ENCODE measurements at regions not wholly inside any gene's neighbourhood (a gene's known extent, or its start where the extent isn't known, plus 50 kb on each side); places are given as distances from the start of the nearest gene placed in this dataset.

DNA sequence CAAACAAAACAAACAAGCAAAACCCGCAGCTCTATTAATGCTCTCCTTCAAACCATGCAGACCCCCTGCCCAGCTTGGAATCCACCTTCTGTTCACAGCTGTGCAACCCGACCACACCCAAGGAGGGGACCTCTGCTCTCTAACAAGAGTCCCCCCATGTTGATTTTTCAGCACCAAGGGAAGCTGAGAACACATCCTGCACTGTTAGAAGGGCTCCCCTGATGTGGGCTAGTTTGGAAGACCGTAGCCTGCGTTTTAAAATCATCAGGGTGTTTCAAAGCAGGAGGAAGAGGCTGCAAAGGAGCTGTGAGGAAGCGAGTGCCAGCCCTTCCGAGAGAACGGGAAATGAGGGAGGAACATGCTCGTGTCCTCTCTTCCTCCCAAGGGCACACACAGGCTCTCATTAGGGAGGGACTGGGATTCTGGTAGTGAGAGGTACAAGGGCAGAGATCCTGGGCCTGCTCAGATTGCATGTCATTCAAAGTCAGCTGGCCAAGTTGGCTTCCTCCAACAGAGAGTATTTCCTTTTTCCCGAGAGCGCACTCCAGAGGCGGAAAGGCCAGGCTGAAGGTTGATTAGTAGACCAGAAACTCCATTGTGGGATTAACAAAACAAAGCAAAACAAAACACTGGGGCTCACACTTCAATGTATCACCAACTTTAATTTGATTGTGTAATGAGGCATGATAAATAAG is 185.9 kb downstream of the SEMA6A start:
- ChIA-PET POLR2A (ENCODE audit: partially characterized antibody) (interaction anchor here (1.0 kb wide), 1 partner anchor 14 kb away, joined by 3 read pairs; no protein-coding TSS in a partner anchor), CTCF (ENCODE audit: partially characterized antibody) (interaction anchor here (1.4 kb wide), 1 partner anchor 9 kb away, joined by 3 read pairs; no protein-coding TSS in a partner anchor)
- no peak overlapping the region for H2BK120ac ChIP-seq (replicated peaks; ENCODE audit: low read depth, low read length)
- no peak overlapping the region for H2BK20ac ChIP-seq (ENCODE audit: low read length)
- H2AFZ ChIP-seq (ENCODE audit: low read length): no peak overlapping the region
- H3K4ac ChIP-seq (replicated peaks; ENCODE audit: insufficient read length, low read depth, low read length): no peak overlapping the region
- WGBS, 2 experiments (ENCODE audit: extremely low coverage in 1 of 2, insufficient coverage in 1 of 2, insufficient read length in 1 of 2, insufficient replicate concordance in 2 of 2, low coverage in 1 of 2, low lambda C conversion rate in 2 of 2, missing lambda C conversion rate in 1 of 2): 68% methylated on average over 11 of the region's 11 CpGs; no CpG with 5 or more reads in 1 of the 2 experiments
- peak overlapping the region; percentile 2 to 19; a peak in 2 of 4 replicates for H3K4me2 ChIP-seq (ENCODE audit: insufficient read depth in 1 of 2, low read depth in 2 of 2, low read length in 2 of 2)
- H3K4me3 ChIP-seq (ENCODE audit: extremely low read depth in 1 of 4, insufficient read depth in 2 of 4, low read depth in 3 of 4, low read length in 4 of 4): no peak overlapping the region
- peaks cover 0 to 5% (median 2%) of the 10 kb centered on the region in 4 experiments; a peak in 2 of 7 replicates for H3K4me1 ChIP-seq (replicated peaks in 1 of 4; ENCODE audit: control insufficient read depth in 3 of 4, insufficient read depth in 4 of 4, low read length in 3 of 4)
- no peaks in the 10 kb centered on the region for H4K20me1 ChIP-seq (replicated peaks in 1 of 2; ENCODE audit: control insufficient read depth in 1 of 2, insufficient read depth in 2 of 2, low read length in 2 of 2)
- H3K27ac ChIP-seq (ENCODE audit: low read depth, low read length): no peak overlapping the region
- H3K56ac ChIP-seq (replicated peaks; ENCODE audit: insufficient read length, low read depth, low read length): no peak overlapping the region
- no peak overlapping the region for H2BK15ac ChIP-seq (ENCODE audit: low read length)
- H3K9me3 ChIP-seq (ENCODE audit: insufficient read depth in 2 of 2, low read depth in 1 of 2, low read length in 1 of 2): no peaks in the 10 kb centered on the region
- H4K5ac ChIP-seq (ENCODE audit: insufficient read length, low read depth, low read length): peak overlapping the region; percentile 23
- H2BK12ac ChIP-seq (ENCODE audit: low read depth, low read length): no peak overlapping the region
- FAIRE-seq (peak; percentile 57), DNase-seq (ENCODE audit: low read depth in 1 of 2, low spot score in 2 of 2) (peak; percentile 33 to 55)
- no peak overlapping the region for H3K9ac ChIP-seq (replicated peaks in 1 of 4; ENCODE audit: extremely low read depth in 1 of 4, low read depth in 3 of 4, low read length in 3 of 4)
- H3K14ac ChIP-seq (ENCODE audit: insufficient read length): no peak overlapping the region
- no peaks in the 10 kb centered on the region for H3K27me3 ChIP-seq (replicated peaks in 1 of 4; ENCODE audit: control insufficient read depth in 3 of 4, extremely low read depth in 1 of 4, insufficient read depth in 3 of 4, low read length in 3 of 4)
- no peak overlapping the region for H3K18ac ChIP-seq (ENCODE audit: extremely low read depth, low read length)
- H3K23ac ChIP-seq (ENCODE audit: insufficient read length): no peak overlapping the region
- H3K79me1 ChIP-seq (ENCODE audit: low read depth, low read length): no peaks in the 10 kb centered on the region
- H2BK5ac ChIP-seq (ENCODE audit: low read depth, low read length): no peak overlapping the region
- no peaks in the 10 kb centered on the region for H3K36me3 ChIP-seq (ENCODE audit: control insufficient read depth in 2 of 4, insufficient read depth in 4 of 4, low read length in 3 of 4)
- H2AK5ac ChIP-seq (ENCODE audit: low read depth, low read length): no peak overlapping the region
- no peaks in the 10 kb centered on the region for H3K79me2 ChIP-seq (ENCODE audit: control insufficient read depth in 1 of 2, insufficient read depth in 2 of 2, low read length in 2 of 2)
- no peaks in the 10 kb centered on the region; the same call in 1 of the 2 replicates for H3K23me2 ChIP-seq (ENCODE audit: low read depth, low read length)
- H4K91ac ChIP-seq (replicated peaks; ENCODE audit: insufficient read length, low read length): no peak overlapping the region
- H4K8ac ChIP-seq (ENCODE audit: extremely low read depth, insufficient read depth, low read length): peak overlapping the region; percentile 62; the same call in 1 of the 2 replicates
- TF ChIP-seq NRF1 (IDR thresholded peaks at IDR 0.05; ENCODE audit: low read depth, low read length): no peak
- no peak for TF ChIP-seq ZNF274 (IDR thresholded peaks at IDR 0.05; ENCODE audit: borderline replicate concordance, extremely low read depth, low read length)
- TF ChIP-seq SAP30 (IDR thresholded peaks at IDR 0.05; ENCODE audit: insufficient read depth, insufficient replicate concordance, low read length): no peak
- TF ChIP-seq EP300 (IDR thresholded peaks at IDR 0.05; ENCODE audit: borderline replicate concordance in 1 of 2, low read depth in 2 of 2, low read length in 2 of 2): no peak
- TF ChIP-seq SIN3A (conservative IDR thresholded peaks at IDR 0.05 in 1 of 2, IDR thresholded peaks at IDR 0.05 in 1 of 2; ENCODE audit: low read depth in 1 of 2, low read length in 2 of 2): no peak
- TF ChIP-seq TEAD4 (IDR thresholded peaks at IDR 0.05; ENCODE audit: low read depth, low read length): no peak
- no peak for TF ChIP-seq CHD1 (IDR thresholded peaks at IDR 0.05; ENCODE audit: low read depth, low read length)
- TF ChIP-seq KDM1A (IDR thresholded peaks at IDR 0.05; ENCODE audit: borderline replicate concordance, low read length): no peak
- TF ChIP-seq RBBP5 (IDR thresholded peaks at IDR 0.05; ENCODE audit: borderline replicate concordance, low read depth, low read length): no peak
- no peak for TF ChIP-seq FOSL1 (IDR thresholded peaks at IDR 0.05; ENCODE audit: insufficient read depth, low read depth, low read length)

Measured in H1 (cell line).